ENCODE measurements at regions not wholly inside any gene's neighbourhood (a gene's known extent, or its start where the extent isn't known, plus 50 kb on each side); places are given as distances from the start of the nearest gene placed in this dataset.

DNA sequence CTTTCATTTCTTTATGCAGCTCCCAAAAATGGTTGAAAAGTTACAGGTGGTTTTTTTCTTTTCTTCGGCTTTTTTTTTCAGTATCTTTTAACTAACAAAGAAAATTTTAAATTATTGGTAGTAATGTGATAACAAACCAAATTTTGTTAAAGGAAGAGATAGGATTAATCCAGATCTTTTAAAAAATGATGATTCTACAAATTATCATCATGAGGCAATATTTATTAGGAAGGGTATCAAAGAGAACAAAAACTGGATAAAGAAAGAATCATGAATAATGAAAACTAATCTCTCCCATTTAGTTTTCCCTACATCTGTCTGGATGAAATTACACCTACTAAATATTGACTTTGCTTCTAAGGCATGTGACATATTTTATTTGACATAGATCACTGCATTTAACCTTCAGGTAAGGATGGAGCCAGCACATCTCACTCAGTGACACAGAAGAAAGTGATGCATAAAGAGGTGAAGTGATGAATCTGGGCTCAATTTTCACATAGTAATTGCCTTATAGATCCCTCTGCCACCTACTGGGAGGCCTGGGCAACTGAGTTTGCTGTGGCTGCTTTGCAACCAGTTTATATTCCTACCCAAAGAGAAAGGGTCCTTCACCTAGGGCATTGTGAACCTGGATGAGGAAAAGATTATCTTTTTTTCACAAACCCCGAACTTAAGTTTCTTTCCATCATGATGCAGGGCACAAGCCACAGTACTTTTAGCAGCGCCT, 155.6 kb downstream of the HNRNPD start:
- TF ChIP-seq EP300 (IDR thresholded peaks at IDR 0.05; ENCODE audit: low read depth) (no peak), POLR2AphosphoS5 (IDR thresholded peaks at IDR 0.05) (no peak), POLR2A (IDR thresholded peaks at IDR 0.05) (no peak)
- TF ChIP-seq, protein P1, sequence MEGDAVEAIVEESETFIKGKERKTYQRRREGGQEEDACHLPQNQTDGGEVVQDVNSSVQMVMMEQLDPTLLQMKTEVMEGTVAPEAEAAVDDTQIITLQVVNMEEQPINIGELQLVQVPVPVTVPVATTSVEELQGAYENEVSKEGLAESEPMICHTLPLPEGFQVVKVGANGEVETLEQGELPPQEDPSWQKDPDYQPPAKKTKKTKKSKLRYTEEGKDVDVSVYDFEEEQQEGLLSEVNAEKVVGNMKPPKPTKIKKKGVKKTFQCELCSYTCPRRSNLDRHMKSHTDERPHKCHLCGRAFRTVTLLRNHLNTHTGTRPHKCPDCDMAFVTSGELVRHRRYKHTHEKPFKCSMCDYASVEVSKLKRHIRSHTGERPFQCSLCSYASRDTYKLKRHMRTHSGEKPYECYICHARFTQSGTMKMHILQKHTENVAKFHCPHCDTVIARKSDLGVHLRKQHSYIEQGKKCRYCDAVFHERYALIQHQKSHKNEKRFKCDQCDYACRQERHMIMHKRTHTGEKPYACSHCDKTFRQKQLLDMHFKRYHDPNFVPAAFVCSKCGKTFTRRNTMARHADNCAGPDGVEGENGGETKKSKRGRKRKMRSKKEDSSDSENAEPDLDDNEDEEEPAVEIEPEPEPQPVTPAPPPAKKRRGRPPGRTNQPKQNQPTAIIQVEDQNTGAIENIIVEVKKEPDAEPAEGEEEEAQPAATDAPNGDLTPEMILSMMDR (IDR thresholded peaks at IDR 0.05): no peak
- H3K9me3 ChIP-seq: no peaks in the 10 kb centered on the region
- no peaks in the 10 kb centered on the region for H3K4me1 ChIP-seq
- no peak overlapping the region for H3K4me3 ChIP-seq
- intact Hi-C loops (cut with DNase I; ENCODE audit: low total_unique reads): no loop called here
- no peak overlapping the region for H3K27ac ChIP-seq
- in situ Hi-C loops (cut with MboI; ENCODE audit: low pct_ligation_motif_present in 1 of 4, low pct_unique_long_range_greater_than_20kb in 1 of 4, low sequenced_read_pairs in 3 of 4): loop anchor here in 3 of 4 donors (25.0 kb wide), 1 partner anchor 806 kb away; no protein-coding TSS in a partner anchor
- no peaks in the 10 kb centered on the region for H3K27me3 ChIP-seq
- DNase-seq: no peak
- WGBS, 2 donors (ENCODE audit: low coverage in 1 of 2): 78 to 87% methylated on average over 3 of the region's 3 CpGs
- H3K36me3 ChIP-seq: no peaks in the 10 kb centered on the region

DNA sequence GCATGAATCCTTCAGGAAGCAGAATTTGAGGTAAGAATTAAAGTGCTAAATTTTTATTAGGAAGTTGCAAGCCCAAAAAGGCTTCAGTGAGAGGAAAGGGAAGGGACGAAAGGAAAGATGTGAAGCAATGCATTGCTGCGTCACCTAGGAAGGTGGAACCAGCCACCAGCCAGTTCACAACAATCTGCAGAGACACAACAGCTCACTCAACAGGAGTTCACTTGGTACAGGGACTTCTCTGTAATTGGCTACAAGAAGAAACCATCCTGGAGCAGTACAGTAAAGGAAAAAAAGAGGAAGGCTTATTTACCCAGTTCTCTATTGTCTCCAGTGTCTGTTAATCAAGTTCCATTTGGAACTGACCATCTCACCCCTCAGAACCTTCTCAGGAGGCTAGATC, 157.6 kb downstream of the HNRNPD start:
- H3K4me3 ChIP-seq: no peak overlapping the region
- H3K27me3 ChIP-seq: no peaks in the 10 kb centered on the region
- TF ChIP-seq POLR2AphosphoS5 (IDR thresholded peaks at IDR 0.05) (no peak), EP300 (IDR thresholded peaks at IDR 0.05; ENCODE audit: low read depth) (no peak), POLR2A (IDR thresholded peaks at IDR 0.05) (no peak)
- TF ChIP-seq, protein P1 (IDR thresholded peaks at IDR 0.05): no peak
- WGBS, 2 donors (ENCODE audit: low coverage in 1 of 2): 89 to 100% methylated on average over 1 to 2 of the region's 2 CpGs
- in situ Hi-C loops (cut with MboI; ENCODE audit: low pct_ligation_motif_present in 1 of 4, low pct_unique_long_range_greater_than_20kb in 1 of 4, low sequenced_read_pairs in 3 of 4): loop anchor here in 3 of 4 donors (25.0 kb wide), 1 partner anchor 804 kb away; no protein-coding TSS in a partner anchor
- no peaks in the 10 kb centered on the region for H3K36me3 ChIP-seq
- no peak overlapping the region for H3K27ac ChIP-seq
- no peaks in the 10 kb centered on the region for H3K4me1 ChIP-seq
- DNase-seq: no peak
- H3K9me3 ChIP-seq: no peaks in the 10 kb centered on the region
- intact Hi-C loops (cut with DNase I; ENCODE audit: low total_unique reads): no loop called here

DNA sequence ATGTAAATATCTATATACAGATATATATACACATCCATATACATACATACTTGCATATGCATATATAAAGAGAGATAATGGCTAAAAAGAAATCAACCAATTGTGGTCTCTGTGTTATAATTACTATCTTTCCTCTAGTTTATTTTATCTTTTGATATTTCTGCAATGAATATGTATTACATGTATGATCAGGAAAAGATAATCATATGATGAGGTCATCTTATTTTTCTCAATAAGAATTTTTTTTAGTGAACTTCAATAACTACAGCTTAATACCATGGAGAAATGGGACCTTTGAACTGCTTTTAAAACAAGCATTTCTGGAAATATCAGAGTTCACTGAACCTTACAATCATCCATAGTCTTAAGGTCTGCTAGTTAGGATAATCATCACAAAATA, 158.0 kb downstream of the HNRNPD start:
- H3K27ac ChIP-seq: no peak overlapping the region
- no peaks in the 10 kb centered on the region for H3K27me3 ChIP-seq
- no peak overlapping the region for H3K4me3 ChIP-seq
- no peak for TF ChIP-seq POLR2A (IDR thresholded peaks at IDR 0.05)
- TF ChIP-seq, protein P1 (IDR thresholded peaks at IDR 0.05): no peak
- no peak for TF ChIP-seq EP300 (IDR thresholded peaks at IDR 0.05; ENCODE audit: low read depth)
- TF ChIP-seq POLR2AphosphoS5 (IDR thresholded peaks at IDR 0.05): no peak
- H3K36me3 ChIP-seq: no peaks in the 10 kb centered on the region
- in situ Hi-C loops (cut with MboI; ENCODE audit: low pct_ligation_motif_present in 1 of 4, low pct_unique_long_range_greater_than_20kb in 1 of 4, low sequenced_read_pairs in 3 of 4): loop anchor here in 3 of 4 donors (25.0 kb wide), 1 partner anchor 803 kb away; no protein-coding TSS in a partner anchor
- H3K9me3 ChIP-seq: no peaks in the 10 kb centered on the region
- intact Hi-C loops (cut with DNase I; ENCODE audit: low total_unique reads): no loop called here
- H3K4me1 ChIP-seq: no peaks in the 10 kb centered on the region
- no peak for DNase-seq

- in situ Hi-C loops (cut with MboI; ENCODE audit: low pct_ligation_motif_present in 1 of 4, low pct_unique_long_range_greater_than_20kb in 1 of 4, low sequenced_read_pairs in 3 of 4) (loop anchor here in 3 of 4 donors (25.0 kb wide), 1 partner anchor 803 kb away; no protein-coding TSS in a partner anchor), intact Hi-C loops (cut with DNase I; ENCODE audit: low total_unique reads) (no loop called here)
- WGBS, 2 donors (ENCODE audit: low coverage in 1 of 2): 86 to 92% methylated on average over 1 of the region's 1 CpG
- Histone ChIP-seq H3K36me3 (no peaks in the 10 kb centered on the region), H3K9me3 (no peaks in the 10 kb centered on the region), H3K27ac (no peak overlapping the region), H3K4me1 (no peaks in the 10 kb centered on the region), H3K4me3 (no peak overlapping the region), H3K27me3 (no peaks in the 10 kb centered on the region)
- TF ChIP-seq POLR2A (IDR thresholded peaks at IDR 0.05) (no peak), EP300 (IDR thresholded peaks at IDR 0.05; ENCODE audit: low read depth) (no peak), POLR2AphosphoS5 (IDR thresholded peaks at IDR 0.05) (no peak)
- TF ChIP-seq, protein P1 (IDR thresholded peaks at IDR 0.05): no peak
- no peak for DNase-seq
Measured at GRCh38 chr4:82215039-82215438, 158.8 kb downstream of the HNRNPD start.

Data from transverse colon (tissue), 4 donors.